WTC11 (cell line): ENCODE measurements at regions not wholly inside any gene's neighbourhood (a gene's known extent, or its start where the extent isn't known, plus 50 kb on each side); places are given as distances from the start of the nearest gene placed in this dataset.

ENCODE experiments used
- ATAC-seq: fragments of 200-7000 bp; cut with Tn5 transposase; 2 replicates; pipeline ENCODE4 v1.10.0; 2021; ENCODE audit warnings: mild to moderate bottlenecking, moderate library complexity
- CTCF ChIA-PET: fragments of 300-600 bp; sonication (Branson Sonifier 250); formaldehyde crosslinking; loops from one replicate; lab custom pipeline; 2021; ENCODE audit warnings: antibody characterized with exemption; lab: Charles Lee
- POLR2A ChIA-PET: fragments of 350-600 bp; sonication (Branson Sonifier 250); formaldehyde crosslinking; loops from one replicate; lab custom pipeline; 2021; ENCODE audit warnings: antibody characterized with exemption; lab: Charles Lee
- DNase-seq: peaks from one replicate; pipeline ENCODE4 v3.0.0; 2021; ENCODE audit warnings: low spot score
- H3K27ac Mint-ChIP-seq: 2 replicates; pipeline ENCODE4 v1.8.0; 2021; ENCODE audit warnings: mixed read lengths
- H3K27me3 Mint-ChIP-seq: 2 replicates; pipeline ENCODE4 v1.8.0; 2021; ENCODE audit warnings: low read depth, mild to moderate bottlenecking, moderate library complexity, mixed read lengths
- H3K36me3 Mint-ChIP-seq: 2 replicates; pipeline ENCODE4 v1.8.0; 2021; ENCODE audit warnings: mixed read lengths
- H3K4me1 Mint-ChIP-seq: 2 replicates; pipeline ENCODE4 v1.8.0; 2022; ENCODE audit warnings: mixed read lengths
- H3K4me3 Mint-ChIP-seq: 2 replicates; pipeline ENCODE4 v1.8.0; 2021; ENCODE audit warnings: mild to moderate bottlenecking, moderate library complexity, mixed read lengths
- H3K9me3 Mint-ChIP-seq: 2 replicates; pipeline ENCODE4 v1.8.0; 2021; ENCODE audit warnings: mixed read lengths
- CDX4 ChIP-seq: fragments of 250-450 bp; sonication (Bioruptor Pico); IDR thresholded peaks from 2 replicates; pipeline ENCODE4 v1.9.0; 2021; ENCODE audit warnings: moderate library complexity, mild to moderate bottlenecking, inconsistent platforms, borderline replicate concordance
- CREB1 ChIP-seq: sonication (generic); formaldehyde crosslinking; IDR thresholded peaks from 2 replicates; pipeline ENCODE4 v1.8.0; 2023; ENCODE audit warnings: mild to moderate bottlenecking, missing genetic modification reagents
- CREM ChIP-seq: sonication (generic); formaldehyde crosslinking; IDR thresholded peaks from 2 replicates; pipeline ENCODE4 v1.8.1; 2022; ENCODE audit warnings: mild to moderate bottlenecking, missing genetic modification reagents, moderate library complexity
- CTCF ChIP-seq: fragments of 200-600 bp; IDR thresholded peaks from 2 replicates; pipeline ENCODE4 v1.8.0; 2022; ENCODE audit warnings: antibody characterized with exemption
- FOXK1 ChIP-seq: sonication (generic); formaldehyde crosslinking; IDR thresholded peaks from 2 replicates; pipeline ENCODE4 v1.8.0; 2022; ENCODE audit warnings: mild to moderate bottlenecking, moderate library complexity, missing genetic modification reagents
- FOXP4 ChIP-seq: sonication (generic); formaldehyde crosslinking; IDR thresholded peaks from 2 replicates; pipeline ENCODE4 v1.8.0; 2022; ENCODE audit warnings: mild to moderate bottlenecking, missing genetic modification reagents
- GRHL2 ChIP-seq: fragments of 250-450 bp; sonication (Bioruptor Pico); IDR thresholded peaks from 2 replicates; pipeline ENCODE4 v1.8.0; 2022; ENCODE audit warnings: mild to moderate bottlenecking, moderate library complexity; ENCODE audit not compliant: insufficient replicate concordance, severe bottlenecking
- HMGA2 ChIP-seq: fragments of 250-450 bp; sonication (Bioruptor Pico); IDR thresholded peaks from 2 replicates; pipeline ENCODE4 v1.4.0; 2021; ENCODE audit warnings: mild to moderate bottlenecking, moderate library complexity
- MYBL2 ChIP-seq: sonication (generic); formaldehyde crosslinking; IDR thresholded peaks from 2 replicates; pipeline ENCODE4 v1.8.1; 2023; ENCODE audit warnings: mild to moderate bottlenecking, moderate library complexity, missing genetic modification reagents
- NFE2L1 ChIP-seq: sonication (generic); formaldehyde crosslinking; IDR thresholded peaks from 2 replicates; pipeline ENCODE4 v1.8.1; 2023; ENCODE audit warnings: missing genetic modification reagents
- NFYB ChIP-seq: sonication (generic); formaldehyde crosslinking; conservative IDR thresholded peaks from 2 replicates; pipeline ENCODE4 v1.8.0; 2022; ENCODE audit warnings: low read depth, missing genetic modification reagents
- NR3C1 ChIP-seq: sonication (generic); formaldehyde crosslinking; conservative IDR thresholded peaks from 2 replicates; pipeline ENCODE4 v1.8.1; 2023; ENCODE audit warnings: low read depth, mild to moderate bottlenecking, missing genetic modification reagents
- PRRX2 ChIP-seq: fragments of 250-450 bp; sonication (Bioruptor Pico); IDR thresholded peaks from 2 replicates; pipeline ENCODE4 v1.8.0; 2021; ENCODE audit warnings: mild to moderate bottlenecking
- SMAD3 ChIP-seq: sonication (generic); formaldehyde crosslinking; IDR thresholded peaks from 2 replicates; pipeline ENCODE4 v1.8.0; 2022; ENCODE audit warnings: missing genetic modification reagents, mild to moderate bottlenecking, borderline replicate concordance
- USF2 ChIP-seq: sonication (generic); formaldehyde crosslinking; IDR thresholded peaks from 2 replicates; pipeline ENCODE4 v1.8.1; 2023; ENCODE audit warnings: mild to moderate bottlenecking, missing genetic modification reagents, moderate library complexity
- ZMAT4 ChIP-seq: fragments of 250-450 bp; sonication (Bioruptor Pico); IDR thresholded peaks from 2 replicates; pipeline ENCODE4 v1.9.0; 2021; ENCODE audit warnings: mild to moderate bottlenecking
- ZNF219 ChIP-seq: sonication (generic); formaldehyde crosslinking; IDR thresholded peaks from 2 replicates; pipeline ENCODE4 v1.8.0; 2023; ENCODE audit warnings: missing genetic modification reagents, mild to moderate bottlenecking, borderline replicate concordance
- ZNF423 ChIP-seq: fragments of 250-450 bp; sonication (Bioruptor Pico); IDR thresholded peaks from 2 replicates; pipeline ENCODE4 v2.1.2; 2022; ENCODE audit warnings: mild to moderate bottlenecking, moderate library complexity
- TF ChIP-seq, protein P1 (sequence below): sonication (generic); formaldehyde crosslinking; IDR thresholded peaks from 2 replicates; pipeline ENCODE4 v1.8.0; 2022; ENCODE audit warnings: mild to moderate bottlenecking, missing genetic modification reagents
- TF ChIP-seq, protein P2 (sequence below): fragments of 250-450 bp; sonication (Bioruptor Pico); IDR thresholded peaks from 2 replicates; pipeline ENCODE4 v1.8.0; 2021; ENCODE audit warnings: mild to moderate bottlenecking

DNA sequence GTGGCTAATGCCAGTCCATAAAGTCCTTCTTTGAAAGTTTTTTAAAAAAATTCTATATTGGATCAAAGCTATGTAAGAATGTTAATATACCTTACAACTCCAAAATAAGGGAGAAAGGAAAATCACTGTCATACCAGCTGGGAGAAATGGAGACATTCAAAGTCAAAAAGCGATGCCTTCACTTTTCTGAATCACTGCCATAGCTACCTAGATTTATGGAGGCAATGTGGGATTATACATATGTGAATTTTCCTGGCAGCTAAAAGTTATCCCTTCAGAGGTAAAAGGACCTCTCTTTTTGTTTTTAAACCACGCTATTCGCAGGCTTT, 59.6 kb upstream of the PDE3B start:
- POLR2A ChIA-PET: no interaction called here
- TF ChIP-seq ZMAT4 (CRISPR knock-in tag) (no peak), NR3C1 (CRISPR knock-in tag) (no peak), MYBL2 (CRISPR knock-in tag) (no peak), FOXP4 (no peak), HMGA2 (CRISPR knock-in tag) (no peak)
- TF ChIP-seq, protein P1, sequence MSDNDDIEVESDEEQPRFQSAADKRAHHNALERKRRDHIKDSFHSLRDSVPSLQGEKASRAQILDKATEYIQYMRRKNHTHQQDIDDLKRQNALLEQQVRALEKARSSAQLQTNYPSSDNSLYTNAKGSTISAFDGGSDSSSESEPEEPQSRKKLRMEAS (CRISPR knock-in tag): no peak
- CTCF ChIA-PET: no interaction called here

DNA sequence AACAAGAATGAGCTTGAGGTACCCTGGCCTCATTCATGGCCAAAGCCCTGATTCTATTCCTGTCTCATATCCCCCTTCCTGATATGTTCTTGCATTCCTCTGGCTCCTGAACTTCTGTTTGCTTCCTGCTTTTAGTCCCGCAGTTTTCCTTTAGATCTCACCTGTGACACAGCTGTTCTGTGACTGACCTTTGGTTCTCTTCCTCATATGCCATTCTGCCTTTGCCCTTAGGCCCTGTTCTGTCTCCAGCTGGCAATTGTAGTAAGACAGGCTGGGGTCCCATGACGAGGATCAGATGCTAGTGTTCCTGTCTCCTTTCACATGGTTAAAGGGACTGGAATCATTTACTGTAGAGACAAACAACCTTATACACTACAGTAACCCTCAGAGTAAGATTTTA, 59.0 kb upstream of the PDE3B start:
- POLR2A ChIA-PET: no interaction called here
- ATAC-seq: no peak
- TF ChIP-seq FOXK1 (CRISPR knock-in tag) (no peak), CREM (CRISPR knock-in tag) (no peak), USF2 (CRISPR knock-in tag) (no peak), SMAD3 (CRISPR knock-in tag) (no peak), CDX4 (no peak)
- H3K27ac Mint-ChIP-seq: no peak overlapping the region
- no peak overlapping the region for H3K4me3 Mint-ChIP-seq
- no peaks in the 10 kb centered on the region for H3K27me3 Mint-ChIP-seq
- no peaks in the 10 kb centered on the region for H3K4me1 Mint-ChIP-seq
- CTCF ChIA-PET: no interaction called here
- no peaks in the 10 kb centered on the region for H3K36me3 Mint-ChIP-seq
- no peak for DNase-seq
- H3K9me3 Mint-ChIP-seq: peaks cover under 1% of the 10 kb centered on the region; the same call in 1 of the 2 replicates

More for the DNA sequence above, 59.6 kb upstream of the PDE3B start:
- Mint-ChIP-seq H3K9me3 (no peaks in the 10 kb centered on the region), H3K4me1 (peaks cover 2% of the 10 kb centered on the region), H3K27ac (no peak overlapping the region), H3K27me3 (no peaks in the 10 kb centered on the region), H3K36me3 (no peaks in the 10 kb centered on the region), H3K4me3 (no peak overlapping the region)
- DNase-seq (no peak), ATAC-seq (no peak)

DNA sequence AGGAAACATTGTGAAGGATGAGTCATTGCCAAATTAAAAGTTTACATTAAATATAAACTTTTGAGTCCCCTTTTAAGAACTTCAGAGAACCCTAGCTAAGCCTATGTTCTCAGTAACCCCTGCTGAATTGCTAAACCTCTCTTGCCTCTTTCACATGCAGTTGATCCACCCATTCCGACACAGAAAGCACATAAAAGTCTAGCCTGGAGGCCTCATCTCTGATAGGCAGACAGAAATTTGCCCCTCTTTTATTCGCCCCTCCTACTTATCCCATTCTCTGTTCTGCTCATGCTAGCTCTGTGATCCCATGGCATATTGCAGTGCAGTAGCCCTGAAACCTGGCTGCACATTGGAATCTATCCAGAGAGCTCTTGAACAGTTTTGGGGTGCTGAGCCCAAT, 58.2 kb upstream of the PDE3B start:
- peaks cover 7% of the 10 kb centered on the region for H3K36me3 Mint-ChIP-seq
- POLR2A ChIA-PET: no interaction called here
- H3K27ac Mint-ChIP-seq: no peak overlapping the region
- CTCF ChIA-PET: no interaction called here
- TF ChIP-seq PRRX2 (CRISPR knock-in tag): no peak
- TF ChIP-seq, protein P2, sequence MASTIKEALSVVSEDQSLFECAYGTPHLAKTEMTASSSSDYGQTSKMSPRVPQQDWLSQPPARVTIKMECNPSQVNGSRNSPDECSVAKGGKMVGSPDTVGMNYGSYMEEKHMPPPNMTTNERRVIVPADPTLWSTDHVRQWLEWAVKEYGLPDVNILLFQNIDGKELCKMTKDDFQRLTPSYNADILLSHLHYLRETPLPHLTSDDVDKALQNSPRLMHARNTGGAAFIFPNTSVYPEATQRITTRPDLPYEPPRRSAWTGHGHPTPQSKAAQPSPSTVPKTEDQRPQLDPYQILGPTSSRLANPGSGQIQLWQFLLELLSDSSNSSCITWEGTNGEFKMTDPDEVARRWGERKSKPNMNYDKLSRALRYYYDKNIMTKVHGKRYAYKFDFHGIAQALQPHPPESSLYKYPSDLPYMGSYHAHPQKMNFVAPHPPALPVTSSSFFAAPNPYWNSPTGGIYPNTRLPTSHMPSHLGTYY (CRISPR knock-in tag): no peak
- TF ChIP-seq FOXK1 (CRISPR knock-in tag): no peak
- TF ChIP-seq GRHL2: no peak
- no peak for TF ChIP-seq CREB1 (CRISPR knock-in tag)
- no peak for TF ChIP-seq ZNF423 (CRISPR knock-in tag)
- no peak for TF ChIP-seq NFYB
- TF ChIP-seq NFE2L1 (CRISPR knock-in tag): no peak
- TF ChIP-seq ZNF219 (CRISPR knock-in tag): no peak
- TF ChIP-seq CTCF: no peak
- H3K4me3 Mint-ChIP-seq: no peak overlapping the region
- no peaks in the 10 kb centered on the region for H3K27me3 Mint-ChIP-seq
- peaks cover 9% of the 10 kb centered on the region for H3K9me3 Mint-ChIP-seq
- DNase-seq: no peak
- no peaks in the 10 kb centered on the region for H3K4me1 Mint-ChIP-seq
- no peak for ATAC-seq
